ENCODE measurements at regions not wholly inside any gene's neighbourhood (a gene's known extent, or its start where the extent isn't known, plus 50 kb on each side); places are given as distances from the start of the nearest gene placed in this dataset.
"Not testable (repeated sequence)": the region's sequence is repeated elsewhere in the genome, so short reads cannot be mapped to it uniquely, and the experiment has no call there.

- no peaks in the 10 kb centered on the region for H3K4me1 ChIP-seq
- intact Hi-C loops (cut with DNase I) = no loop called here
- H3K27me3 ChIP-seq = no peaks in the 10 kb centered on the region
- TF ChIP-seq, protein P1, sequence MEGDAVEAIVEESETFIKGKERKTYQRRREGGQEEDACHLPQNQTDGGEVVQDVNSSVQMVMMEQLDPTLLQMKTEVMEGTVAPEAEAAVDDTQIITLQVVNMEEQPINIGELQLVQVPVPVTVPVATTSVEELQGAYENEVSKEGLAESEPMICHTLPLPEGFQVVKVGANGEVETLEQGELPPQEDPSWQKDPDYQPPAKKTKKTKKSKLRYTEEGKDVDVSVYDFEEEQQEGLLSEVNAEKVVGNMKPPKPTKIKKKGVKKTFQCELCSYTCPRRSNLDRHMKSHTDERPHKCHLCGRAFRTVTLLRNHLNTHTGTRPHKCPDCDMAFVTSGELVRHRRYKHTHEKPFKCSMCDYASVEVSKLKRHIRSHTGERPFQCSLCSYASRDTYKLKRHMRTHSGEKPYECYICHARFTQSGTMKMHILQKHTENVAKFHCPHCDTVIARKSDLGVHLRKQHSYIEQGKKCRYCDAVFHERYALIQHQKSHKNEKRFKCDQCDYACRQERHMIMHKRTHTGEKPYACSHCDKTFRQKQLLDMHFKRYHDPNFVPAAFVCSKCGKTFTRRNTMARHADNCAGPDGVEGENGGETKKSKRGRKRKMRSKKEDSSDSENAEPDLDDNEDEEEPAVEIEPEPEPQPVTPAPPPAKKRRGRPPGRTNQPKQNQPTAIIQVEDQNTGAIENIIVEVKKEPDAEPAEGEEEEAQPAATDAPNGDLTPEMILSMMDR (IDR thresholded peaks at IDR 0.05) = no peak
- no peak for TF ChIP-seq POLR2A (IDR thresholded peaks at IDR 0.05)
- H3K36me3 ChIP-seq = no peaks in the 10 kb centered on the region
- no peak overlapping the region for H3K4me3 ChIP-seq
- no peak overlapping the region for H3K27ac ChIP-seq
- peak in 1 of 4 donors; percentile 20 for ATAC-seq
- no peak for DNase-seq
- no peaks in the 10 kb centered on the region for H3K9me3 ChIP-seq
- 29% methylated on average over 1 of the region's 1 CpG for WGBS (ENCODE audit: insufficient coverage, low coverage, low lambda C conversion rate, missing lambda C conversion rate)
These were observed 192.4 kb upstream of the MYLIP start for GRCh38 chr6:15936503-15936902.

GRCh38 chr6:15935661-15936060 is 193.2 kb upstream of the MYLIP start:
- Histone ChIP-seq H3K4me1 (no peaks in the 10 kb centered on the region), H3K4me3 (no peak overlapping the region), H3K9me3 (no peaks in the 10 kb centered on the region), H3K27ac (no peak overlapping the region), H3K36me3 (no peaks in the 10 kb centered on the region), H3K27me3 (no peaks in the 10 kb centered on the region)
- no peak for ATAC-seq
- TF ChIP-seq POLR2A (IDR thresholded peaks at IDR 0.05) = no peak
- TF ChIP-seq, protein P1 (IDR thresholded peaks at IDR 0.05) = no peak
- intact Hi-C loops (cut with DNase I) = no loop called here
- no peak for DNase-seq
- 67% methylated on average over 1 of the region's 1 CpG for WGBS (ENCODE audit: insufficient coverage, low coverage, low lambda C conversion rate, missing lambda C conversion rate)

DNA sequence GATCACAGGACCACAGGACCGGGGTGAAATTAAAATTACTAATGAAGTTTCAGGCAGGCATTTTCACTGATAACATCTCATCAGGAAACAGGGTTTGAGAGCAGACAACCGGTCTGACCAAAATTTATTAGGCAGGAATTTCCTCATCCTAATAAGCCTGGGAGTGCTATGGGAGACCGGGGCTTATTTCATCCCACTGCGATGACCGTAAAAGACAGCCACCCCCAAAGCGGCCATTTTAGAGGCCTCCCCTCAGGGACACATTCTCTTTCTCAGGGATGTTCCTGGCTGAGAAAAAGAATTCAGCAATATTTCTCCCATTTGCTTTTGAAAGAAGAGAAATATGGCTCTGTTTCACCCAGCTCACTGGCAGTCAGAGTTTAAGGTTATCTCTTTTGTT is 197.2 kb upstream of the MYLIP start:
- H3K27ac ChIP-seq; H3K36me3 ChIP-seq; H3K9me3 ChIP-seq; H3K27me3 ChIP-seq; ATAC-seq; intact Hi-C loops (cut with DNase I); H3K4me1 ChIP-seq; H3K4me3 ChIP-seq; DNase-seq: not testable (repeated sequence)
- 68% methylated on average over 2 of the region's 6 CpGs for WGBS (ENCODE audit: insufficient coverage, low coverage, low lambda C conversion rate, missing lambda C conversion rate)

DNA sequence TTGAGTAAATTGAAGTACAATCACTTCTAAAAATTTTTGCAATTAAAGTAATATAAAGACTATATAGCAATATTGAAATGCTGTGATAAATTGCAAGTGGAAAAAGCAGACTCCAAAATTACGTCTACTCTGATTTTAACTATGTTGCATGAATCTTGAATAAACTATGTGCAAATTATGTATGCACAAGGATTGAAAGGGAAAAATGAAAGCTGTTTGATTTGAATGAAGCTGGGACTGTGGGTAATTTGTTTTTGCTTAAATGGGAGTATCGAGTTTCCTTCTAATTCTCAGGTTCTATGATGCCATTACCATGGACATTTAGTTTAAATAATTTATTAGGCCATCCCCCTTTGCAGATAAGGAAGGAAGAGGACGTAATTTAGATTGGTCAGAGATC is 198.7 kb upstream of the MYLIP start:
- Histone ChIP-seq H3K4me1 (no peaks in the 10 kb centered on the region), H3K27me3 (no peaks in the 10 kb centered on the region), H3K9me3 (no peaks in the 10 kb centered on the region), H3K36me3 (no peaks in the 10 kb centered on the region), H3K4me3 (no peak overlapping the region), H3K27ac (no peak overlapping the region)
- intact Hi-C loops (cut with DNase I) = no loop called here
- ATAC-seq = no peak
- WGBS (ENCODE audit: insufficient coverage, low coverage, low lambda C conversion rate, missing lambda C conversion rate) = 51% methylated on average over 3 of the region's 3 CpGs
- no peak for DNase-seq
- TF ChIP-seq POLR2A (IDR thresholded peaks at IDR 0.05) = no peak
- TF ChIP-seq, protein P1 (IDR thresholded peaks at IDR 0.05) = no peak

DNA sequence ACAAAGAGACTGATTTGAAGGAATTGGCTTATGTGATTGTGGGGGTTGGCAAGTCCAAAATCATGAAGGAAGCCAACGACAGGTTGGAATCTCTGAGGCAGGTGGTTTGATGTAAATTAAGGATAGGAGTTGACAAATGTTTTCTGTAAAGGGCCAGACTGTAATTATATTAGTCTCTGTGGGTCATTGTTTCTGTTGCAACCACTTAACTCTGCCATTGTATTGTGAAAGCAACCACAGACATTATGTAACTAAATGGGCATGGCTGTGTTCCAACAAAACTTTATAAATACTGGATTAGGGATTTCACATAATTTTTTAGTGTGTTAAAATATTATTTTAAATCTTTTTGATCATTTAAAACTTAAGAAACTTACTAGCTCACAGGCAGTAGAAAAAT is 199.2 kb upstream of the MYLIP start:
- no peak overlapping the region for H3K4me3 ChIP-seq
- no peaks in the 10 kb centered on the region for H3K36me3 ChIP-seq
- no peaks in the 10 kb centered on the region for H3K9me3 ChIP-seq
- TF ChIP-seq, protein P1 (IDR thresholded peaks at IDR 0.05) = no peak
- no peak for TF ChIP-seq POLR2A (IDR thresholded peaks at IDR 0.05)
- no peak overlapping the region for H3K27ac ChIP-seq
- DNase-seq (no peak), ATAC-seq (no peak)
- H3K4me1 ChIP-seq = no peaks in the 10 kb centered on the region
- H3K27me3 ChIP-seq = no peaks in the 10 kb centered on the region
- intact Hi-C loops (cut with DNase I) = no loop called here
- WGBS (ENCODE audit: insufficient coverage, low coverage, low lambda C conversion rate, missing lambda C conversion rate) = 25% methylated on average over 1 of the region's 1 CpG

Measured in right lobe of liver (tissue), 6 donors.